AG08396 (cell line): ENCODE measurements at regions not wholly inside any gene's neighbourhood (a gene's known extent, or its start where the extent isn't known, plus 50 kb on each side); places are given as distances from the start of the nearest gene placed in this dataset.
"Not testable (repeated sequence)": the region's sequence is repeated elsewhere in the genome, so short reads cannot be mapped to it uniquely, and the experiment has no call there.

Experiments
- DNase-seq: peaks from one replicate; pipeline ENCODE4 v3.0.0; 2012; ENCODE audit warnings: low spot score, mixed read lengths

DNA sequence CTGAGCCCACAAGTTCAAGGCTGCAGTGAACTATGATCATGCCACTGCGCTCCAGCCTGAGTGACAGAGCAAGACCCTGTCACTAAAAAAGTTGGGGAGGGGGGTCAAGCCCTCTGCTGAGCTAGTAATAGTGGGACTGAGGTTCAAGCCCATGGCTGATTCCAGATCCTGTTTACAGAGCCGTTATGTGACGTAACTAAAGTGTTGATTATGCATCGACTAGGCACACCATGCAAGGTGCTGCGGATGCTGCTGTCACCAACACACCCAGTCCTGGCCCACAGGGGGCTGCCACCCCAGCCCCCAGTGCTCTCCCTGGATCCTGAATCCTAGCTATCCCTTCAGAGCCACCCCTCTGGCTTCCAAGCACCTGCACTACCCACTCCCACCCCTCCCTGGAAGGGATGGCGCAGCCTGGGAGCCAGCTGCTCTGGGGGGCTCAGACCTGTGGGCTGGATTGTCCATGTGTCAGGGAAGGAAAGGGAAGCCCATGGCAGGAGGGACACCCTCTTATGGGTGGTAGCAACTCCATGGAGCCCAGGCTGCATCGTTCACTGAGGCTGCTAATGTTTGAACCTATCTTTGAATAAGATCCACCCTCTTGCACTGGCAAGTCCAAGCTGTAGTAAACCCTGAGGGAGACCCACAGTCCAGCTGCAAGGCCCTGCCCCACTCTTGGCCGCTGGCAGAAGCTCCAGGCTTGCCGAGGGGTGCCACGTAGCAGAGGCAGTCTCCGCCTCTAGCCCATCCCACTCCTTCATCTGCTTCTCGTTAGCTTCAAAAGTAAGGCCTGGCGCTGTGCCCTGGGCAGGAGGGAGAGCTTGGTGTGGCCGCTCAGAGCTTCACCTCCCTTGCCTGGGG is 95.0 kb downstream of the SNX5 start:
- peak; percentile 90 for DNase-seq

DNA sequence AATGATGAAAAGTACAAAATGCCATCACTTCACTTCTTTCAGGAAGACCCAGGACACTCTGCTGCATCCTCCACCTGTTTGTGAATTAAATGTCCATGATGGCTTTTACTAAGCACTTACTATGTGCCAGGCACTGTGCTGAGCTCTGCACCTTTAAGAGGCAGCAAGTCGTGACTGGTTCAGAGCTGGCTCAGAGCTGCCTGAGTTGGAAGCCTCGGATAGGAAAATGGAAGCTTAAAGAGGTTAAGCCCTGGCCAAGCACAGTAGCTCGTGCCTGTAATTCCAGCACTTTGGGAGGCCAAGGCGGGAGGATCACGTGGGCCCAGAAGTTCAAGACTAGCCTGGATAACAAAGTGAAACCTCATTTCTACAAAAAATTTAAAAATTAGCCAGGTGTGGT is 95.6 kb downstream of the SNX5 start:
- no peak for DNase-seq

DNA sequence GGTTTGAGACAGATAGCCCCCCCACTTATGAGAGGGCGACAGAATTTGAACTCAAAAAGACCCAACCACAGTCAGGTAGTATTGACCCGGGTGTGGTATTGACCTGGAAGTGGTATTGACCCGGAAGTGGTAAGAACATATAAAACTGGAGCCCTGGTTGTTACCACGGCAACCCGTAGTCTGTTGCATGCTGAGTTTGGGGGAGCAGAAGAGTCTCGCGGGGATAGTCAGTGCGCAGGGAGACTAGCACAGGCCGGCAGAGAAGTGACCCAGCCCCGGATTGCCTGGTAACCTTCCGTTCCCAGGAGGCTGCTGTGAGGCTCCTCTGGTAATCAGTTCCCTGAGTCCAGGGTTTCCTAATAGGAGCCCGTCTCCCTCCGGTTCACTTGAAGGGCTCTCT is 96.2 kb downstream of the SNX5 start:
- no peak for DNase-seq

DNA sequence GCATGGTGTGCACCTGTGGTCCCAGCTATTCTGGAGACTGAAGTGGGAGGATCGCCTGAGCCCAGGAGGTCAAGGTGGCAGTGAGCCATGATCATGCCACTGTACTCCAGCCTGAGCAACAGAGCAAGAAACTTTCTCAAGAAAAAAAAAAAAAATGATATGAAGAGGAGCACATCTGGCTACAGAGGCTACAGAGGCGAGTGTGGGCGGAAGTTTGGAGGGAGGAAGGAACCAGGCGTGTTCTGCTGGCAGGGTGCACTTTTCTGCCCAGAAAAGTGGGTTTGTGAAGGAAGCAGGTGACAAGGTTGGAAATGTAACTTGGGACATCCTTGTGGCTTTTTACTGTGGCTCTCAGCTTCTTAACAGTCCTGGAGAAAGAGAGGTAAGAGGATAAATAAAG is 96.7 kb downstream of the SNX5 start:
- no peak for DNase-seq

DNA sequence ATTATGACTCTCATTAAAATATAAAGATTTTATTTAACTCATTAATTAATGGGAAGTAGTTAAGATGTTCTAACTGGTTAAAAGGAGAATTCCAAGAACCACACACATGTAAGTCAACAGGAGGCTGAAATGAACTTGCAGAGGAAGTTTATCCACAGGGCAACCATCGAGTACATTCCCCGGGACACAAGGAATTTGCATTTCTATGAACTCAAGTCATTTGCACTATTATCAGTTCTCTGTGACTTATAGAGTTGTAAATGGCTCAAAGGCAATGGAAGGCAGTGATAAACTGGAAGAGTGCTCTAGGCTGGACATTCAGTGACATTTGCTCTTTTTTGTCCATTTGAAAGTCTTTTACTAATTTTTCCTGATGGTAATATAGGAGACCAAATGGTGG is 97.4 kb downstream of the SNX5 start:
- no peak for DNase-seq

DNA sequence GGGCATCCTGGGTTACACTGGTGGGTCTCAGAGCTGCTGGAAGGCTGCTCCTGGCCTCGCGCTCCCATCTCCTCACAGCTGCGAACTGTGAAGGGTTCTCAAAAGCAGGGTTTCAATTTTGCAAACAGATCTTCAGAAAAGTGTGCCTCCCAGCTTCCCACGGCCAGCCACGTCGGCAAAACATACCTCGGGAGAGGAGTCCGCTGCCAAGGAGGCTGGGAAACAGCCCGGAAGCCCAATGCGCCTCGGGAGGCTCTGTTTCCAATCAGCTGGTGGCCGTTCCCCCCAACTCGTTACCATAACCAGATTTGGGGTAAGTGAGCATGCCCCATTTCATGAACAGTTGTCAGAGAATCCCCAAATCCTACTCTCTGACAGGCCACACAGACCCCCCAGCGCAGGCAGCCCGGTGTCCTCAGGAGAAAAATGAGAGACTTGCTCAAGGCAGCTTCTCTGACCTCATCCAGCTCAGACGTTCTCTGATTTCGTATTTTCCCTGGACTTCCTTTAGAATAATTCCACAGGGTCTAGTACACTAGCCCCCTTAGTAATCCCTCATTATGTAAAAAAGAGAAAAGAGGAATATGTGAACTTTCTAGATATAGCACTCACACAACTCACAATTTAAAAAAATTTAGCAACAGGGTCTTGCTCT is 98.4 kb downstream of the SNX5 start:
- peak; percentile 47 for DNase-seq

DNA sequence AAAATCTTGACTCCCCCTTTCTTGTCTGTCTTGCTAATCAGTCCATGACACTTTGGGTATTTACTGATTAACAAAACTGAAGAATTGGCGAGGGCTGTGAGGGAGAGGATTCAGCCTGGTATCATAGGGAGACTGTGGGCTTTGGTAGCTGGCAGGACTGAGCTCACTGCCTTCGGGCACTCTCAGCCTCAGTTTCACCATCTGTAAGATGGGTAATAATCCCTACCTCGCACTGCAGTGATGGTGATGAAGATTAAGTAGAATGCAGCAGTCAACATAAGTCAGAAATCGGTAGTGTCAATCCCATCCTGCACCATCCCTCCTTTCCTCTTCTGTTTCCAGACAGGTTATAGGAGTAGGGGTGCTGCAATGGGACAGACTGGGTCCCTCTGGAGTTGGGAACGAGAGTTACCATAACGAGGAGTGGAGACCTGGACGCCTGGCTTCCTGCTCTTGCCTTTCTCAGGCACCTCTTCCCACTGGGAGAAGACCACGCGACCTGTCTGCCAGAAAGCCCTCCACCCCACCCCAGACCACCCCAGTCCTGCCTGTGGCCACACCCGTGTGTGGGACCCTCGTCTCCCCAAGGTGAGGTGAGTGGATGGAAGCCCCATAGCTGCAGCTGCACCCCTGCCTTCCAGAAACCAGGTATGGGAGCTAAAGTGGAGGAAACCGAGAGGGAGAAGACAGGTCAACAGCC is 99.1 kb downstream of the SNX5 start:
- DNase-seq, result no peak

DNA sequence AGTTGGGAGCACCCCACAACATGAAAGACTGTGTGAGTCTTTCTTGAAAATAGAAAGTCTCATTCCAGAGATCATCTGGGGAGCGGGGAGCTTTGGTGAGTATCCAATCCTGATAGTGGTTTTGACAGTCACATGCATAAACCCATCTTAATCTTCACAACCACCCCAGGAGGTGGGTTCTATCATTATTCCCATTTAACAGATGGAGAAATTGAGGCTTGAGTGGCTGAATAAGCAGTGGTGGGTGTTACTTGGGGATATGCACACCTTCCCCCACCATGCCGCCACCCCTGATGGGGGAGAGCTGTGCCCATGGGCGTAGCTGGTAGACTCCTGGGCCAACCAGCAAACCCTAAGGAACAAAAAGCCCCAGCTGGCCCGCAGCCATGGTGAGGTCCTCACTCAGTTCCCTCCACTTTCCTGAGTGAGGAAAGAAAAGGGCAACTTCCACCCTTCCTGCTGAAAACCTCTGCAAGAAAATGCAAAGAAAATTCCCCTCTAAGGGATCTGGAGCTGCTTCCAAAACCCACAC is 99.8 kb downstream of the SNX5 start:
- DNase-seq, result no peak

DNA sequence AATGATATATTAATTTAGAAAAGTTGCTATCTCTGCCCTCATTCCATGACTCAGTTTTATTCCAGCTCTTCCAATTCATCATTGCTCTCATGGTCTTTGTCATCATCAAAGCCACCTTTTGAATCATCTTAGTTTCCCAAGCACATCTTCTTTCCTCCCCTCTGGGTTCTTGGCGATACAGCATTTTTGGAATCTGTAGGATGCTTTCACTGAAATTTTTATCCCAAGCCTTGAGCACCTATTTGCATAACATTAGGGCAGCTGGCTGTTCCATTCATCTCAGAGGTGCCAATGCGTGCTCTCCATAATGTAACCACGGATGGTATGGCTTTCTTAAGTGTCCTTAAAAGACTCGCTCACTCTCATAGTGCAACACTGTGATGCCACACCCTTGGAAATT is 100.4 kb downstream of the SNX5 start:
- no peak for DNase-seq

DNA sequence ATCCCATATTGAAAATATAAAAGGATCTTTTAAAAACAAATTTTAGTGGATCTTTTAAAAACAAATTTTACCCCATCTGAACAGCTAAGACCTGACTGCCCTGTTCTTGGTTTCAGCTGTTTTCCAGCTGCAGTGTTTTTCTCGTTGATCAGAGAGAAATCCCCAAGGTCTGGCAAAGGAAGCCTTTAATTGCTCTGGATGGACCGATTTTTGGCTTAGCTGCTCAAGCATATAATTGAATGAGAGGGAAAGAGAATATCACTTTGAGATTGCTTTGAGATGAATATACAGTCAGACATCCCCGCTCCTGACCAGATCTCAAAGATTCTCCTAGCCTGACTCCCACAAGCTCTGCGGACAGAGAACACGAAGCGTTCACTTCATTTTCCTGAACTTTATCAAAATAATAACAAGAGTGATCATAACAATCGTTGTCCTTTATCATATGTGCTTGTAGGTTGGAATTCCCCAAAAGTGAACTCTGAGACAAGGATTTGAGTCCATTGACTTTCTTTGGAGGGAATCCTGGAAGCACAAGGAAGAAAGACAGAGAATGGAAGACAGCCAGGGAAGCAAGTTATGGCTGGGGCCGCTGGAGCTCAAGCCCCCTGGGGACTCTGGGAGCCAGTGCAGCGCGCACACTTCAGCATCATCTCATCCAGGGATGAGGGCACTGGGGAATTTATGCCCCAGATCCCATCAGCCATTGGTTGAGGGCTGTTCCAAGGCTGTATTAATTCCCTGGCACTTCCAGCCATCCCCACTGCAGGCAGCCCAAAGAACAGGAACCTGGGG is 101.3 kb downstream of the SNX5 start:
- DNase-seq, result no peak

DNA sequence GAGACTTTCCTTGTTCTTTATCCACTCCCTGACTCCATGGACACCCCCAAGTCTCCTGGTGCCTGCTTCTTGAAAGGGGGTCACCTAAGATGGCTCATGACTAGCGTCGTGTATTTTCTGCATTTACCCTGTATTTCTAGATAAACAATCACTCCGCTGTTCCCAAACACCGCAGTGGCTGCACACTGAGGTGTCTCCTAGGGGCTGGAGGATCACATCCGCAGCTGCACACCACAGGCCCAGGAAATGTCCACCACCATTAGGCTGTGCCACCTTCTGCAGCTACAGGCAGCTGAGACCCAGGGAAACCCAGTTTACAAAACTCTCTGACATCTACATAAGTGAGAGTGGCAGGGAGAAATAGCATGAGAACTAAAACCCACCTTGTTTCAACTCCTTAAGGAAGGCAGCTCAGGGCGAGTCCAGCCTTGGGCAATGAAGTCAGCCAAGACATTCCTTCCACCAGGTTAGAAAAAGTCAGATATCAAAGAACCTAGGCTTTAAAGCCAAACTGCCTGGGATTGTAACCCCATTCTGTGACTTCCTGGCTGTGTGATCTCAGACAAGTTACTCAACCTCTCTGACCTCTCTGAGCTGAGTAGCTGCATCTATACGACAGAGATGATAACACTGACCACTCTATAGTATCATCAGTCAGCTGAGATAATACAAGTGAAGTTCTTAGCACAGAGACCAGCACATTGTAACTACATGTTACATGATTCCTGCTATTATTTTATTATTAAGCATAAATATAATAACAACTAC is 102.2 kb downstream of the SNX5 start:
- DNase-seq, result no peak

DNA sequence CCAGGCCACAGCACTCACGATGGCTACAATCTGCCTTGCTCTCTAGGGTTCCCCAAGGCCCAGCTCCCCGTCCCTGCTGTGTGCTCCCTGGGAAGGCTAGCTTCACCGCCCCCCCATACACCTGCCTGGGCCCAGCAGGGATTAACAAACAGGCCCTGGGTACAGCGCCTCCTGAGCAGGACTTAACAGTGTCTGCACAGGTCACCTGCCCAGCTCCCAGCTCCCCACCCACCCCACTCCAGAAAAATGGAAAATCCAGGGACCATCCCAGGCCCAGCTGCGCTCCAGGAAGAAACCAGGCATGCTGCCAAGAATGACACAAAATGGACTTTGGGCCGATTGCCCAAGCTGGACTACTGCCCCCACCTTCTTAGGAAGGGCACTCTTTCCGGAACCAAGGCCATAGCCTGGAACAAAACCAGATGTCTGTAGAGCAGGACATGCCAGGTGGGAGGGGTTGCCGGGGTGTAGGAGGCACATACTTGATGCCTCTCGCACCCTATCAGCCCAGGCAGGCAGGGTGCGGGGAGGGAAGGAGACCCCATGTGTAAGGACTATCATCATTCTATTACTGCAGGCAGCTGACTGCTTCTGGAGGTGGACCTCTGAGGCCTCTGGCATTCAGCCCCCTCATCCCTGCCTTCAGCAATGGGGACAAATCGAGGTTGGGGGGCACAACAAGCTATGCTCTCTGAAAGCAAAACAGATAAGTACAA is 104.9 kb downstream of the SNX5 start:
- no peak for DNase-seq

DNA sequence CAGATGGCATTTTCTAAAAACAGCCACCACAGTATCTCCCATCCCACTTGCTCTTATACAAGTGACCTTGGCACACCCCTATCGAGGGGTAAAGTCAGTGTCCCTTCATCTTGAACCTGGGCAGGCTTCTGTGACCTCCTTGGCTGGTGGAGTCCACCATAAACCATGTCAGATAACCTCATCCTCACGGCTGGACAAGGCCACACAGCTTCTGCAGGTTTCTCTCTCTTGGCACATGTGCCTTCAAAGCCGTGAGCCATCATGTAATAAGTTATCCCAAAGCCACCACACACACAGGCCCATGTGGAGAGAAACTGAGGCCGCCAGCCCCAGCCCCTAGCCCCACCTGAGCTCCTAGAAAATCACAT is 105.4 kb downstream of the SNX5 start:
- DNase-seq, result no peak

DNA sequence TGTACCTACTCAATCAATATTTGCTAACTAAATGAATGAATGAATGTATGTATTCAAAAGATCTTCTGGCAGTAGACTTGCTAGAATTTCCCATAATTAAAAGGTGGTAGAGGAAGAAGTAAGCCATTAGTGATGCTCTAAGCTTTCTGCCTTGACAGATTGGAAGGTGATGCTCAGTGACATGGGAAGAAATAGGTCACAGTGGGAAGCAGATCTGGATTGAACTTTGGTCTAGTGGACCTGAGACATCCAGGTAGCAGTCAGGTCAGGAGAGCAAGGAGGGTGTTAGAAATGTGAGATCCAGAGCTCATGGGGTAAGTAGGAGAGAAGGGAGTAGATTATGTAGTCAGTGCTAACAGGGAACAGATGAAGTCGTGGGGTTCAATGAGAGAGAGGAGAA is 106.4 kb downstream of the SNX5 start:
- no peak for DNase-seq

DNA sequence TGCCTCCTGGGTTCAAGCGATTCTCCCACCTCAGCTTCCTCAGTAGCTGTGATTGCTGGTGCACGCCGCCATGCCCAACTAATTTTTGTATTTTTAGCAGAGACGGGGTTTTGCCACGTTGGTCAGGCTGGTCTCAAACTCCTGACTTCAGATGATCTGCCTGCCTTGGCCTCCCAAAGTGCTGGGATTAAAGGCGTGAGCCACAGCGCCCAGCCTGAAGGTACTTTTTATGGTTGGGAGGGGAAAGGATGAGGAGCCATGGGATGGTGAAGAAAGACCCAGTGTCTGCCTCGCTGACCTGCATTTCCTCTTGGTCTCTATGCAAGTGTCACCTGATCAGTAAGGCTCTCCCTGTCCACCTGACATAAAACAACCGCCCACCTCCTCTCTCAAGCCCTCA is 107.0 kb downstream of the SNX5 start:
- DNase-seq, result not testable (repeated sequence)

DNA sequence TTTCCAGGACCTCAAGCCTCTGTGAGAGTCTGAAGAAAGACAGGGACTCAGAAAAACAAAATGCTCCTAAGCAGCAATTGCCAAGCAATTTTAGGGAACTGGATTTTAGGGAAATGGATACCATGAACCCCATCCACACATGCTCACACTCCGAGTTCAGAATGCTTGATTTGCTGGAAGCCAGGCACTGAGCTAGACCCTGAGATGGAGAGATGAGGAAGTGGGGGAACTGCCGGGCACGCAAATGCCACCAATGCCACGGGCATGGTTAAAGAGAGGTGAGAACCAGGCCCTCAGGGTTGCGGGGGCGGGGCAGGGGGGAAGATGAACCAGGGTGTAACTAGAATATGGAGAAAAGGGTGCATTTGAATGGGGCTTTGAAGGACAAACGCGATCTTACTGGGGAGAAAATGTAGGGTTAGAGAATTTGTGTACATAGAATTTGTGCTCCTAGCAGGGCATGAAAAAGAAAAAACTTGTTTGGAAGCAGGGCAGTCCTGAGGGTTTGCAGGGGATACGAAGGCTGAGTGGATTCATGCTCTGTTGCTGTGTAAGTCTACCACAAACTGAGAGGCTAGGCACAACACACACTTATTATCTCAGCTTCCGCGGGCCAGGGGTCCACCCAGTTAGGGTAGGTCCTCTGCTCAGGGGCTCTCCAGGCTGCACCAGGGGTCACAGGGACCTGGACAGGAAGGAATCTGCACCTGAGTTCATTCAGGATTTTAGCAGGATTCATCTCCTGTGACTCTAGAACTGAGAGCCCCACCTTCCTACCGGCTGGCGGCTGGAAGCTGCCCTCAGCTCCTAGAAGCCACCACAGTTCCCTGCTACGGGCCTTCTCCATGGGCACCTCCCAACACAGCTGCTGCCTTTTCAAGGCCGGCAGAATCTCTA is 108.0 kb downstream of the SNX5 start:
- DNase-seq, result no peak

DNA sequence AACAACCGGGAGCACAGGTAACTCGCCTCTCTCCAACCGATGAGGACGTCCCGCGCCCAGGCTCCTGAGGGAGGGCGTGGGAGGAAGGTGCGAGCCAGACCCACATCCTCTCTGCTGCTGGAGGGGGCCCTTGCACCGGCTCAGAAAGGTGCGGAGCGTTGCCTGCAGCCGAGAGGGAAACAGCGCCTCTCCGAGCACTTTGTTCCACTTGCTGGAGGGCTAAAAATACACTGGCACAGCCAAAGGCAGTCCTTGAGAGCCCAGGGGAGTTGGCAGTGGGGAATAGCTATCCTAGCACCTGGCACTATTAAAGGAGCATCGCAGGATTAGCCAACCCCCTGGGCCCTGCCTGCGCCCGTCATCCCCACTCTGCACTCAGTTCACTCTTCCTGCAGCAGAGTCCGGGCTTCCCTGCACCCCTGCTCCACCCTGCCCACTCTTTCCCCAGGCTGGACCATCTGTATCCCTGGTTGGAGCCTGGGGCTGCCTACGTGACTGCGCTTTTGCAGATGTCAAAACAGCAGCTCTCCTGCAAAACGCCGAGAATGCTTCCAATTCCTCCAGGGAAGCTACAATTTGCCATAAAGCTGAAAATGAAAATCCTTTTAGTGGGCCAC is 108.9 kb downstream of the SNX5 start:
- no peak for DNase-seq

DNA sequence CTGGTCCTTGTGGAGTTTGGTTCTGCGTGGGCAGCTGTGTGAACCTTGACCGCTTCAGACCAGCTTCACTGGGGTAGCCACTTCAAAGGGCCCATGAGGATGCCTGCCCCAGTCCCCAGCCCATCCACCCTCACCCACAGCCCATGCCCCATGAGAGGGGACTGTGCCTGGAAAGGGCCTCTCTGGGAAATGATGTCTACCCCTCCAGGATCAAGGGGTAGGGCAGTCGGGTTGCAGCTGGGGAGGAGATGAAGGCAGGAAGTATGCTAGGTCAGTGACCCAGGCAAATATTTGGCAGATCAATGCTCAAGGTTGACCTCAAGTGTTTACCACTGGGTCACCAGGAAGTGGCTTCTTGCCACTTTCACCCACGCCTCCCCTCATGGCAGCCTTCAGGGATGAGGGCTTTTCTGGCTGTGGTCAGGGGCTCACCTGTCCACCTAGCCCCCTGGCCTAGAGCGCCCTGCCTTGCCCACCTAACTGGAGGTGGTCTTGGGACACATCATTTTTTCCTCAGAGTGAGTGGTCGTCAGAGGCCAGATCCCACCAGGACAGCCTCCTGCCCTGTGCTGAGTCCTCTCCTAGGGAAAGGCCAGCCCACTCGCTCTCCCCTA is 109.5 kb downstream of the SNX5 start:
- no peak for DNase-seq
